ENCODE measurements at regions not wholly inside any gene's neighbourhood (a gene's known extent, or its start where the extent isn't known, plus 50 kb on each side); places are given as distances from the start of the nearest gene placed in this dataset.

- no peak for TF ChIP-seq CTCF (conservative IDR thresholded peaks at IDR 0.05; ENCODE audit: low read depth, low read length)
- TF ChIP-seq BHLHE40 (IDR thresholded peaks at IDR 0.05; ENCODE audit: low read depth, low read length) = no peak
- TF ChIP-seq POLR2A (IDR thresholded peaks at IDR 0.05; ENCODE audit: low read depth, low read length) = no peak
- TF ChIP-seq RCOR1 (IDR thresholded peaks at IDR 0.05; ENCODE audit: insufficient replicate concordance, low read length) = no peak
- TF ChIP-seq MAFK (IDR thresholded peaks at IDR 0.05; ENCODE audit: low read depth, low read length) = no peak
- TF ChIP-seq FOS (IDR thresholded peaks at IDR 0.05; ENCODE audit: low read depth, low read length) = no peak
- TF ChIP-seq USF2 (IDR thresholded peaks at IDR 0.05; ENCODE audit: low read depth, low read length) = no peak
- TF ChIP-seq RFX5 (IDR thresholded peaks at IDR 0.05; ENCODE audit: low read depth, low read length) = no peak
- TF ChIP-seq RAD21 (IDR thresholded peaks at IDR 0.05; ENCODE audit: low read length) = no peak
- TF ChIP-seq SMC3 (IDR thresholded peaks at IDR 0.05; ENCODE audit: low read depth, low read length) = no peak
Observed at GRCh38 chr13:38012096-38012495, 142.5 kb upstream of the TRPC4 start.
